ENCODE measurements at regions not wholly inside any gene's neighbourhood (a gene's known extent, or its start where the extent isn't known, plus 50 kb on each side); places are given as distances from the start of the nearest gene placed in this dataset.

- TF ChIP-seq CTCF (IDR thresholded peaks at IDR 0.05) (peak in 3 of 7 experiments; percentile 19 to 56 (median 49)), POLR2A (IDR thresholded peaks at IDR 0.05) (peak; percentile 80 to 86 (median 80))
Measured at GRCh38 chr9:129460323-129461261, 160.3 kb downstream of the C9orf50 start.

Measured in body of pancreas (tissue), 4 donors.